Naive thymus-derived CD8-positive, alpha-beta T cell (primary cell): ENCODE measurements at regions not wholly inside any gene's neighbourhood (a gene's known extent, or its start where the extent isn't known, plus 50 kb on each side); places are given as distances from the start of the nearest gene placed in this dataset.
"Not testable (repeated sequence)": the region's sequence is repeated elsewhere in the genome, so short reads cannot be mapped to it uniquely, and the experiment has no call there.

Experiments used
- ATAC-seq, 2 donors: fragments of 150-1000 bp; cut with Tn5 transposase in 1 of 2; sonication (Bioruptor Pico), chemical (Tn5 transposase) in 1 of 2; 1 replicate in 1 of 2; 2 replicates in 1 of 2; pipeline ENCODE4 v1.10.0; 2021; ENCODE audit warnings: mild to moderate bottlenecking in 2 of 2, moderate library complexity in 2 of 2
- POLR2A ChIA-PET: fragments of 350-600 bp; sonication (Branson Sonifier 250); formaldehyde crosslinking; loops from one replicate; lab custom pipeline; 2021; ENCODE audit warnings: antibody characterized with exemption; lab: Charles Lee
- DNase-seq, 10 donors: peaks; one replicate each; pipeline versions ENCODE4 v3.0.0 to v3.0.0-alpha.2; 2020 to 2022
- H3K27ac Mint-ChIP-seq, 10 donors: one replicate each; pipeline ENCODE4 v1.8.0; 2020 to 2022; ENCODE audit warnings: mild to moderate bottlenecking in 10 of 10, mixed read lengths in 10 of 10, moderate library complexity in 4 of 10, inconsistent platforms in 1 of 10
- H3K27me3 Mint-ChIP-seq, 5 donors: one replicate each; pipeline ENCODE4 v1.8.0; 2021 to 2022; ENCODE audit warnings: mixed read lengths in 5 of 5
- H3K36me3 Mint-ChIP-seq, 3 donors: one replicate each; pipeline ENCODE4 v1.8.0; 2020 to 2022; ENCODE audit warnings: mixed read lengths in 3 of 3, mild to moderate bottlenecking in 2 of 3, inconsistent platforms in 1 of 3
- H3K4me1 Mint-ChIP-seq, 4 donors: one replicate each; pipeline ENCODE4 v1.8.0; 2021 to 2022; ENCODE audit warnings: mixed read lengths in 4 of 4
- H3K4me3 Mint-ChIP-seq, 10 donors: one replicate each; pipeline ENCODE4 v1.8.0; 2020 to 2022; ENCODE audit warnings: mild to moderate bottlenecking in 10 of 10, mixed read lengths in 10 of 10, moderate library complexity in 6 of 10, inconsistent platforms in 1 of 10
- H3K9me3 Mint-ChIP-seq, 9 donors: one replicate each; pipeline ENCODE4 v1.8.0; 2020 to 2022; ENCODE audit warnings: mixed read lengths in 9 of 9, mild to moderate bottlenecking in 3 of 9, inconsistent platforms in 1 of 9, moderate library complexity in 1 of 9

DNA sequence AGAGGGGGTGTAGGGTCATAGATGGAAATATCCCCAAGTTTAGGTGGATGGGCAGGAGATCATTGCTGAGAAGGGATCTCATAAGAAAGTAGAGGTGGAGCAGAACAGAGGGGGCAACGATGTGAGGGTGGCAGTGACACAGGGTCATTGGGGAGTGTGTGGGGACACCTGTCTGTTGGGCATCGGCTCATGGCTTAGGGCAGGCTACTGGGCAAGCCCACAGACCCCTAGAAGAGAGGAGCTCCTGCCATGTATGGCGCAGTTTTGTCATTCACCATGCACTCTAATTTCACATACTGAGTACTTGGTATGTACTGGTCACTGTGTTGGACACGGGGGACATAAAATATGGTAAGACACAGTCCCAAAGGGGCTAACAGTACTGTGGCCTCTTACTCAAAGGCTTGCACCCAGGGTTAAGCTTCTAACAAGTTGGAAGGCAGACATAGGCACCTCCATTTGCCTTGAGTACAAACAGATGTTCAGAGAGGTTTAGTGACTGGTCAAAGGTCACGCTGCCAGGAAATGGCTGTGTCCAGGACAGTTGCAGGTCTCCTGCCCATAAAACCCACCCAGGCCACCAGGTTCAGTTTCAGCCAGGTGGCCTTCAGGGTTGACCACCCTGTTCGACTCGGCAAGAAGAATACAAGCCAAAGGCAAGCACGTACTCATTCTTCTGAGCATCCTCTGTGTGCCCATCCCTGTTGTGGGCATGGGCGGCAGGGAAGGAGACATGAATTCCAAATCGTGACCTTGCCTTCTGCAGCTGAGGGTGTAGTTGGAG lies 580.2 kb downstream of the KCNJ18 start:
- Mint-ChIP-seq H3K4me3 (no peak overlapping the region), H3K4me1 (no peaks in the 10 kb centered on the region), H3K27ac (no peak overlapping the region), H3K27me3 (no peaks in the 10 kb centered on the region), H3K36me3 (peaks cover 0 to 9% (median 0%) of the 10 kb centered on the region in 3 donors), H3K9me3 (peaks cover 5 to 40% (median 12%) of the 10 kb centered on the region in 9 donors)
- ATAC-seq, result no peak
- no peak for DNase-seq
- POLR2A ChIA-PET, result no interaction called here

DNA sequence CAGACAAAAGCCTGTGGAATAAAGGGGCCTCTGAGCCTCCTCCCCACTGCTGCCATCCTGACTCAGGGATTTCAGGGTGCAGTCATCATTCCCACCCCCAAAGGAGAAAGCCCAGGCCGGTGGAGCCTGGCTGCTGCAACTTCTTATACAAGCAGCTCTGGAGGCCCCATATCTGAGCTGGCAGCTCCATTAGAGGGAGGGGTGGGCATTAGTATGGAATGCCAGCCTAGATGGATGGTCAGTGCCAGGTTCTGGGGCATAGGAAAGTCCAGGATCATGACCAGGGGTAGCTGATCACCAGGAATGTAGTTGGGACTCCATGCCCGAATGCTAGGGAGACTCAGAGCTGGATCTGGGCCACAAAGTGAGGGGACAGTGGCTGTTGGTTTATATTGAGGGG lies 581.0 kb downstream of the KCNJ18 start:
- Mint-ChIP-seq H3K4me1 (no peaks in the 10 kb centered on the region), H3K9me3 (peaks cover 5 to 40% (median 12%) of the 10 kb centered on the region in 9 donors), H3K27me3 (no peaks in the 10 kb centered on the region), H3K4me3 (no peak overlapping the region), H3K36me3 (peaks cover 0 to 9% (median 0%) of the 10 kb centered on the region in 3 donors), H3K27ac (no peak overlapping the region)
- DNase-seq, result no peak
- POLR2A ChIA-PET, result no interaction called here
- no peak for ATAC-seq

DNA sequence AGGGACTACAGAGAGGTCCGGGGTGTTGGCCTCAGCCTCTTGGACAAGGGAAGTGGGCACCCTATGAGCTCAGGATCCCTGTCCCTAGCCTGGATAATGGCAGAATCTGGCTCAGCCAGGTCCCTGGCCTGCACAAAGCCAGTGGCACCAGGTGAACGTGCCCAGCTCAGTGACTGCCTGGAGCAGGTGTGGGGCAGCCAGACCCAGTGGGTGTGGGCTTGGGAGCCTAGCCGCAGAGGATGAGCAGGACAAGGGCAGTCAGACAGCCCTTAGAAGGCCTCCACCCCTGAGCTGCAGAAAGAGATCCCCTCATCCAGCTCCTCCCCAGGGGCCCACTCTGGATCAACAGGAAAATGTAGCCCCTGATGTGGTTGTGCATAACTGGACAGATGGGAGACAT lies 585.3 kb downstream of the KCNJ18 start:
- H3K36me3 Mint-ChIP-seq, result peaks cover 0 to 9% (median 0%) of the 10 kb centered on the region in 3 donors
- POLR2A ChIA-PET, result no interaction called here
- no peaks in the 10 kb centered on the region for H3K4me1 Mint-ChIP-seq
- H3K27ac Mint-ChIP-seq, result no peak overlapping the region
- ATAC-seq (no peak), DNase-seq (no peak)
- H3K9me3 Mint-ChIP-seq, result peaks cover 0 to 16% (median 8%) of the 10 kb centered on the region in 9 donors
- no peaks in the 10 kb centered on the region for H3K27me3 Mint-ChIP-seq
- no peak overlapping the region for H3K4me3 Mint-ChIP-seq

DNA sequence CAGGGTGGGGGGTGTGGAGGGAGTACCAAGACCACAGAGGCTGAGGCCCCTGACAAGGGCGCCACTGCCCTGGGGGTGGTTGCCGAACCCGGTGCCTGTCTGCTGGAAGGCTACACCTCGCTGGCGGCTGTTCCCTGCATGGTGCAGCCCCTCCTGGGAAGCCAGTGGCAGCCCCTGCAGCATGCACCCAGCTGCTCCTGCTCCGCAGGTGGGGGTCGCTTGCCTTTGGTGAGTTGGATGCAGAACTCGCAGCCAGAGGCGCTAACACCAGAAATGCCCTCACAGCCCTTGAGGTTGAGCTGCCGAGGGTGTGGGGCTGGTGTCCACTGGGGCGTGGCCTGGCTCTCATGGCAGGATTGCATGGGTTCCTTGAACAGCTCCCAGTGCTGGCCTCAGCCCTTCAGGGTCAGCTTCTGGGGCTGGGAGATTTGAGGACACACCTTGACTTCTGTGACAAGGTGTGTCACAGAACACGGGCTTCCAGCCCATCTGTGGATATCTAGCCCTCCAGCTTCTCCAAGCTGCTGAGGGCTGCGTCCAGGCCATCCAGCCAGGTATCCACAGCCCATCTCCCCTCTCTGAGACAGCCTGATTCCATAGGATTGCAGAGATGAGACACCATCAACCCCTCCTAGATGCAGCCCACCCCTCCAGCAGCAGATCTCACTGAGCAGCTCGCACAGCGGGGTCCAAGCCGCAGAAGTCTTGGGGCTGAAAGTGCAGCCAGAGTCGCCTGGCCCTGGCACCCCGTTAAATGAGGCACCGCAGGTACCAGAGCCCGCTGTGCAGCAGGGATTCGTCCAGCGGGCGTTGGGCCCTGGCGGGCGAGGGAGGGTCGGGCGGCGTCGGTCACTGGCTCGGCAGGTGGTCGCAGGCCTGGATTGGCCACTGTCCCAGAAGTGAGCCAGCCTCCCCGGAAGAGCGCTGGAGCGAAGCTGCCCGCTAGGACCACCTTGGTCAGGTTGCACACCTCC lies 586.3 kb downstream of the KCNJ18 start:
- Mint-ChIP-seq H3K4me1 (no peaks in the 10 kb centered on the region), H3K27me3 (no peaks in the 10 kb centered on the region), H3K9me3 (peaks cover 0 to 26% (median 12%) of the 10 kb centered on the region in 9 donors), H3K27ac (no peak overlapping the region), H3K36me3 (peaks cover 0 to 9% (median 0%) of the 10 kb centered on the region in 3 donors), H3K4me3 (no peak overlapping the region)
- ATAC-seq (no peak), DNase-seq (no peak)
- POLR2A ChIA-PET, result no interaction called here

DNA sequence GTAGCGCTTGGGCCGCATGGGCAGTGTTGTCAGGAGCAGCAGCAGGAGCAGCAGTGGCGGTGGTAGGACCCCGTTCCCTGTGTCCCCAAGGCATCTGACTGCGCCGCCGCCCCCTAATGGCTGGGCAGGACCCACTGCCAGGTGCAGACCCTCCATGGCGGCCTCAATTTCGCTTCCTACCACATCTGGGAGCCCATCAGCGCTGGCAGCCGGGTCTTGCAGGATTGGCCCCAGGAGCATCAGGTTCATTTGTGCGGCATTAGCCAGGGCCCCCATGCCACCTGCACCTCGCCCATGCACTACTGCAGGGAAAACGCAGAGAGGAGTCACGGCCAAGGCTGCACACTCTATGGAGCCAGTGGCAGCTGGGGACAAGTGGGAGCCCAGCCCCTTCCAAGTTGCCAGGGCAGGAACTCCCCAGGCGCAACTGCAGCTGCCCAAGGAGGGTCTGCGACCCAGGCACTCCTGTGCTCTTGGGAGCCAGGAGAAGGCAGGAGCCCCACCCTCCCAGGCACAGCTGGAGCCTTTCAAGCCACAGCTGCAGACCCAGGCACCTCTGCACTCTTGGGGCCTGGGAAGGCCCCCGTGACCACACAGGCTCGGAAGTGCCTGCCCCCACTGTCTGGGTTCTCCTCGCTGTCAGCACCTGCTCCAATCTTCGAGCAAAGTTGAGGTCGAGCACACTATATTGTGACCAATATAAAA lies 594.2 kb downstream of the KCNJ18 start:
- POLR2A ChIA-PET, result no interaction called here
- Mint-ChIP-seq H3K36me3 (no peaks in the 10 kb centered on the region), H3K4me3 (no peak overlapping the region), H3K27ac (no peak overlapping the region), H3K4me1 (no peaks in the 10 kb centered on the region), H3K27me3 (no peaks in the 10 kb centered on the region), H3K9me3 (peaks cover 0 to 14% (median 4%) of the 10 kb centered on the region in 9 donors)
- DNase-seq (no peak), ATAC-seq (no peak)

DNA sequence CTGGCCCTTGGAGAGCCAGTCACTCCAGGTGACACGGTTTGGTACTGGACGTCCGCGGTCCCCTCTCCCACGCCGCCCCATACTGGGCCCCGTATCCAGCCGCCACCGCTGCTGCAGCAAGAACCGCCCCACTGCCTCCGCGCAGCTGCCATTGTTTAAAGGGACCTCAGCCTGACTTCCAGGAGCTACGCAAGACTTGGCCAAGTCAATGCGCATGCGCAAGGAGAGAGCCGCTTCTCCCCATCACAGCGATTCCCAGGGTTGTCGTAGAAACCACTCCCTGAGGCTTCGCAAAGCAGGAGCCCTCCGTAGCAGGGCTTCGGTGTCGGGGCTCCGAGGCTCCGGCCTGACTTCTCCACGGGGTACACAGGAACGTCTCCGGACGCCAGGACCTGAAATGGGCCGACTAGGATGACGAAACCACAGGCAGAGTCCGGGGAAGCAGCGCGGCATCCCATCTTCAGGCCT lies 606.2 kb downstream of the KCNJ18 start:
- H3K9me3 Mint-ChIP-seq, result peaks cover 0 to 40% (median 11%) of the 10 kb centered on the region in 9 donors
- H3K27ac Mint-ChIP-seq, H3K27me3 Mint-ChIP-seq, H3K4me3 Mint-ChIP-seq, POLR2A ChIA-PET, H3K4me1 Mint-ChIP-seq, DNase-seq: not testable (repeated sequence)
- peak in 1 of 2 donors; percentile 75 for ATAC-seq
- H3K36me3 Mint-ChIP-seq, result peaks cover 0 to 13% (median 3%) of the 10 kb centered on the region in 3 donors

DNA sequence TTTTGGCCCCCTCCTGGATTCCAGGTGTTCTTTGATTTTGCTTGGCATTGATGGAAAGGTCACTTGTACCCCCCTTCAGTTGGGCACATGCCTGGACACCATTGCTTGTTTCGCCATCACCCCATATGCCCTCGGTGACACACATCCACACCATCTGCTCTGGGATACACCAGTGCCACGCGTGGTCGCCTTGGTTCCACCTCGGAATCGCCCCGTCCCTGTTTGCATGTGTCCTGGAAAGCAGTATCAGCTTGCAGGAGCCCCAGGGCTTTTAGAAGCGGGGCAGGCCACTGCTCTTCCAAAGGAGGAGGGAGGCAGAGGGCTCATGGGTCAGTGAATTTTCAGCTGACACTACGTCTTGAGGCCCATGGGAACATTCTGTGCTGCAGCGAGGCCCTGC lies 607.9 kb downstream of the KCNJ18 start:
- Mint-ChIP-seq H3K9me3 (peaks cover 0 to 40% (median 11%) of the 10 kb centered on the region in 9 donors), H3K36me3 (peaks cover 0 to 19% (median 3%) of the 10 kb centered on the region in 3 donors), H3K27ac (no peak overlapping the region), H3K4me1 (peaks cover 0 to 2% (median 0%) of the 10 kb centered on the region in 4 donors), H3K4me3 (no peak overlapping the region), H3K27me3 (no peaks in the 10 kb centered on the region)
- ATAC-seq, result no peak
- DNase-seq, result no peak
- POLR2A ChIA-PET, result no interaction called here

DNA sequence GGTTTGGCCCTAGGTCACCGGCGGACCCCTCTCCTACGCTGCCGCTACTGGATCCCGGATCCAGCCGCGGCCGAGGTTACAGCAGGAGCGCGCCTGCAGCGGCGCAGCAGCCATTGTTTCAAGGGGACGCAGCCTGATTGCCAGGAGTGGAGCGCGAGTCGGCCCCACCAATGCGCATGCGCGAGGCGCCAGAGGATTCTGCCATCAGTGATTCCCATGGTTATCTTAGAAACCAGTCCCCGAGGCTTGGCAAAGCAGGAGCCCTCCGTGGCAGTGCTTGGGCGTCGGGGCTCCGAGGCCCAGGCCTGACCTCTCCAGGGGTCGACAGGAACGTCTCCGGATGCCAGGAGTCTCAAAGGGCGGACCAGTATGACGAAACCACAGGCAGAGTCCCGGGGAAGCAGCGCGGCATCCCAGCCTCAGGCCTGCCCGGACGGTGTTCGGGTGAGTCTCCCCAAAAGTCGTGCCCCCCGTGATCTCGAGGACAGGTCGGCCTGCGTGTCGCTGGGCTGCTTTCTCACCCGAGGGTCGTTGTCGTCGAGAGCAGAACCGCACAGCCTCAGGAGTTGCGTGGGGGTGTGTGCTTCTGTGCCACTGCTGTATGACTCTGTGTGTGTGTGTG lies 608.5 kb downstream of the KCNJ18 start:
- POLR2A ChIA-PET, result no interaction called here
- no peak overlapping the region for H3K27ac Mint-ChIP-seq
- H3K27me3 Mint-ChIP-seq, result no peaks in the 10 kb centered on the region
- peaks cover 0 to 23% (median 3%) of the 10 kb centered on the region in 3 donors for H3K36me3 Mint-ChIP-seq
- no peak for ATAC-seq
- peaks cover 0 to 5% (median 0%) of the 10 kb centered on the region in 4 donors for H3K4me1 Mint-ChIP-seq
- H3K4me3 Mint-ChIP-seq, result no peak overlapping the region
- H3K9me3 Mint-ChIP-seq, result peaks cover 0 to 42% (median 15%) of the 10 kb centered on the region in 9 donors
- no peak for DNase-seq

DNA sequence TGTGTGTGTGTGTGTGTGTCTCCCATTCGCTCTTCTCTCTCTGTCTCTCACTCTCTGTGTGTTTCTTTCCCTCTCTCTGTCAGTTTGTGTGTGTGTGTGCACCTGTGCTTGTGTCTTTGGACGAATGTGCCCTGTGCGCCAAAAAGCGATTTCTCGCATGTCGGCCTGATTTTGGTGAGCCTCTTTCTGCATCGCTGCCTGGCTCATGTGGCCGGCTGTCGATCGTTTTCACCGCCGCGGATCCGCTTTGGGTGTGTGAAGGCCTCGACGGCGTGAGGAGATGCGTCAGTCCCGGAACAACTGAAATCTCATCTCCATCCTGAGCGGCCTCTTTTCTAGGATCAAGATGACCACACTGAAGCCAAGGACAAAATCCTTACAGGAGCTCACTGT lies 609.0 kb downstream of the KCNJ18 start:
- no peak for ATAC-seq
- Mint-ChIP-seq H3K36me3 (peaks cover 0 to 23% (median 3%) of the 10 kb centered on the region in 3 donors), H3K27ac (no peak overlapping the region), H3K4me1 (peaks cover 0 to 5% (median 0%) of the 10 kb centered on the region in 4 donors), H3K9me3 (peaks cover 0 to 40% (median 15%) of the 10 kb centered on the region in 9 donors), H3K27me3 (no peaks in the 10 kb centered on the region), H3K4me3 (no peak overlapping the region)
- POLR2A ChIA-PET, result no interaction called here
- DNase-seq, result no peak

DNA sequence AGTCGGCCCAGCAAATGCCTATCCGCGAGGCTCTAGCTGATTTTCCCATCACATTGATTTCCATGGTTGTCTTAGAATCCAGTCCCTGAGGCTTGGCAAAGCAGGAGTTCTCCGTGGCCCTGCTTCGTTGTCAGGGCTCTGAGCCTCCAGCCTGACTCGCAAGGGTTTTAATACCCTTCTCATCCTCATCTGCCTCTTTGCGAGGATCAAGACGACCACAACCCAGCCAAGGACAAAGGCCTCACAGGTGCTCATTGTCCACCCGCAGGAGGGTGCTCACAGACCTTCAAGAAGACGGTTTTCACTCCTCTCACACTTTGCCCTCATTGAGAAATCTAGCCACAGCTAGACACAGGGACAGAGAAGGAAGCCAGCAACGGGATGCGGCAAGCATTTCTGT lies 610.8 kb downstream of the KCNJ18 start:
- Mint-ChIP-seq H3K4me1 (peaks cover 0 to 5% (median 0%) of the 10 kb centered on the region in 4 donors), H3K4me3 (no peak overlapping the region), H3K27ac (no peak overlapping the region), H3K36me3 (peaks cover 0 to 23% (median 3%) of the 10 kb centered on the region in 3 donors), H3K27me3 (no peaks in the 10 kb centered on the region), H3K9me3 (peaks cover 0 to 49% (median 21%) of the 10 kb centered on the region in 9 donors)
- no peak for DNase-seq
- no peak for ATAC-seq
- POLR2A ChIA-PET, result no interaction called here

DNA sequence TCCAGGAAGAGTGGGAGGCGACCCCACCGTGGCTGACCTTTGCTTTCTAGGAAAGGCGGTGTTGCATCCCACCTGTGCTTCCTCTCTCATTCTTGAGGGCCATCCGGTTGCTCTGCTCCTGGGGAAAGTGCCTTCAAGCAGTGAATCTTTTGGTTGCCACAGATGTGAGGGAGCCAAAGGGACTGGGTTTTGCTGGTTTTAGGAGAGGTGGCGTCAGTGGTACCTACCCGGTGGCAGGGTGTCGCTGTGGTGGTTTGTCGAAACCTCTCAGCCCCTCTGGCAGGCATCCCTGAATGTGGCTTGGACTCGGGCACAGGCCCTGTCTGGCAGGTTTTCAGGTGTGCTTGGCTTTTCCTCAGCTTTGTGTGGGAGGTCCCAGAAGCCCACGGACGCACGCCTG lies 611.5 kb downstream of the KCNJ18 start:
- no peaks in the 10 kb centered on the region for H3K27me3 Mint-ChIP-seq
- peaks cover 0 to 53% (median 21%) of the 10 kb centered on the region in 9 donors for H3K9me3 Mint-ChIP-seq
- no peak overlapping the region for H3K27ac Mint-ChIP-seq
- no peak for DNase-seq
- POLR2A ChIA-PET, result no interaction called here
- ATAC-seq, result no peak
- H3K4me3 Mint-ChIP-seq, result no peak overlapping the region
- peaks cover 0 to 5% (median 0%) of the 10 kb centered on the region in 4 donors for H3K4me1 Mint-ChIP-seq
- H3K36me3 Mint-ChIP-seq, result peaks cover 0 to 23% (median 3%) of the 10 kb centered on the region in 3 donors
